ENCODE measurements at regions not wholly inside any gene's neighbourhood (a gene's known extent, or its start where the extent isn't known, plus 50 kb on each side); places are given as distances from the start of the nearest gene placed in this dataset.

GRCh38 chr18:39019989-39020388 lies 1454.4 kb upstream of the CELF4 start:
- Histone ChIP-seq H3K36me3 (no peaks in the 10 kb centered on the region), H3K27ac (no peak overlapping the region), H3K4me1 (no peaks in the 10 kb centered on the region), H3K27me3 (no peaks in the 10 kb centered on the region), H3K9me3 (no peaks in the 10 kb centered on the region), H3K4me3 (no peak overlapping the region)
- 75 to 85% methylated on average over 3 of the region's 3 CpGs for WGBS, 2 donors
- DNase-seq (ENCODE audit: low spot score in 2 of 2), result no peak
- TF ChIP-seq POLR2A (IDR thresholded peaks at IDR 0.05) (no peak), CTCF (IDR thresholded peaks at IDR 0.05) (no peak), EP300 (IDR thresholded peaks at IDR 0.05) (no peak)

- Histone ChIP-seq H3K27me3 (no peaks in the 10 kb centered on the region), H3K4me1 (no peaks in the 10 kb centered on the region), H3K36me3 (no peaks in the 10 kb centered on the region), H3K27ac (peak overlapping the region in 1 of 4 donors; percentile 34), H3K4me3 (no peak overlapping the region), H3K9me3 (no peaks in the 10 kb centered on the region)
- WGBS, 2 donors, result 31 to 38% methylated on average over 5 of the region's 5 CpGs
- DNase-seq (ENCODE audit: low spot score in 2 of 2), result no peak
- TF ChIP-seq EP300 (IDR thresholded peaks at IDR 0.05) (no peak), CTCF (IDR thresholded peaks at IDR 0.05) (no peak), POLR2A (IDR thresholded peaks at IDR 0.05) (no peak)
These were observed 1441.7 kb upstream of the CELF4 start for GRCh38 chr18:39007031-39007902.

GRCh38 chr18:38996056-38996455 lies 1430.5 kb upstream of the CELF4 start:
- Histone ChIP-seq H3K27ac (no peak overlapping the region), H3K9me3 (peaks cover 0 to 3% (median 0%) of the 10 kb centered on the region in 4 donors), H3K27me3 (no peaks in the 10 kb centered on the region), H3K4me3 (no peak overlapping the region), H3K36me3 (no peaks in the 10 kb centered on the region), H3K4me1 (no peaks in the 10 kb centered on the region)
- DNase-seq (ENCODE audit: low spot score in 2 of 2), result no peak
- TF ChIP-seq POLR2A (IDR thresholded peaks at IDR 0.05), result no peak
- TF ChIP-seq CTCF (IDR thresholded peaks at IDR 0.05), result no peak
- TF ChIP-seq EP300 (IDR thresholded peaks at IDR 0.05), result no peak
- 85 to 92% methylated on average over 3 of the region's 3 CpGs for WGBS, 2 donors

- WGBS, 2 donors, result 88 to 89% methylated on average over 1 of the region's 1 CpG
- Histone ChIP-seq H3K27me3 (no peaks in the 10 kb centered on the region), H3K27ac (no peak overlapping the region), H3K4me1 (no peaks in the 10 kb centered on the region), H3K4me3 (no peak overlapping the region), H3K9me3 (no peaks in the 10 kb centered on the region), H3K36me3 (no peaks in the 10 kb centered on the region)
- no peak for TF ChIP-seq POLR2A (IDR thresholded peaks at IDR 0.05)
- no peak for TF ChIP-seq CTCF (IDR thresholded peaks at IDR 0.05)
- TF ChIP-seq EP300 (IDR thresholded peaks at IDR 0.05), result no peak
- DNase-seq (ENCODE audit: low spot score in 2 of 2), result no peak
These were observed 1427.7 kb upstream of the CELF4 start for GRCh38 chr18:38993342-38993741.

- H3K27me3 ChIP-seq, result no peaks in the 10 kb centered on the region
- no peak overlapping the region for H3K27ac ChIP-seq
- TF ChIP-seq EP300 (IDR thresholded peaks at IDR 0.05), result no peak
- TF ChIP-seq POLR2A (IDR thresholded peaks at IDR 0.05), result no peak
- TF ChIP-seq CTCF (IDR thresholded peaks at IDR 0.05), result no peak
- no peaks in the 10 kb centered on the region for H3K36me3 ChIP-seq
- H3K9me3 ChIP-seq, result no peaks in the 10 kb centered on the region
- H3K4me1 ChIP-seq, result no peaks in the 10 kb centered on the region
- no peak for DNase-seq (ENCODE audit: low spot score in 2 of 2)
- H3K4me3 ChIP-seq, result no peak overlapping the region
These were observed 1419.4 kb upstream of the CELF4 start for GRCh38 chr18:38984968-38985367.
